ENCODE measurements at regions not wholly inside any gene's neighbourhood (a gene's known extent, or its start where the extent isn't known, plus 50 kb on each side); places are given as distances from the start of the nearest gene placed in this dataset.

DNA sequence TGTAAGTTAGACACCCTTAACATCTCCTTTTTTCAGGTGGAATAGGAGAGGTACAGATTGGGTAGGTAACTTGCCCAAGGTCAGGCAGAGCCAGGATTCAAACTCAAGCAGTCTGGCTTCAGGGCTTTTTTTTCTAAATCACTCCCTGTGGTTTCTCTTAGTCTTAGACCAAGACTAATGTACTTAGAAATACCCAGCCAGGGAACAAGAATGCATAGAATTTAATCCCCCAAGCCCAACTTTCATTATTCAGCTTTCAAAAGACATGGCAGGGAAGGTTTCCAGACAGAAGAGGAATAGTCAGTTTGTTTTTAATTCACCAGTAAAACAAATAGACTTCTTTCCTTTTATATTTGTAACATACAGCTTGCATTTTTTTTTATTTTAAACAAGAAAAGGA lies 305.2 kb upstream of the RBFOX1 start:
- TF ChIP-seq BHLHE40 (IDR thresholded peaks at IDR 0.05; ENCODE audit: borderline replicate concordance), result no peak
- no peak for TF ChIP-seq SP1 (IDR thresholded peaks at IDR 0.05)
- no peak for TF ChIP-seq FOXM1 (IDR thresholded peaks at IDR 0.05; ENCODE audit: borderline replicate concordance)
- no peak for TF ChIP-seq TARDBP (IDR thresholded peaks at IDR 0.05)
- no peak for TF ChIP-seq FOXA1 (IDR thresholded peaks at IDR 0.05)
- no peak for TF ChIP-seq CTBP1 (IDR thresholded peaks at IDR 0.05; ENCODE audit: borderline replicate concordance)
- TF ChIP-seq FOXK2 (IDR thresholded peaks at IDR 0.05), result no peak
- TF ChIP-seq NFRKB (IDR thresholded peaks at IDR 0.05), result no peak
- no peak for TF ChIP-seq ZNF384 (IDR thresholded peaks at IDR 0.05)
- TF ChIP-seq SUZ12 (IDR thresholded peaks at IDR 0.05), result no peak
- no peak for TF ChIP-seq PKNOX1 (IDR thresholded peaks at IDR 0.05)
